ENCODE measurements at regions not wholly inside any gene's neighbourhood (a gene's known extent, or its start where the extent isn't known, plus 50 kb on each side); places are given as distances from the start of the nearest gene placed in this dataset.

DNA sequence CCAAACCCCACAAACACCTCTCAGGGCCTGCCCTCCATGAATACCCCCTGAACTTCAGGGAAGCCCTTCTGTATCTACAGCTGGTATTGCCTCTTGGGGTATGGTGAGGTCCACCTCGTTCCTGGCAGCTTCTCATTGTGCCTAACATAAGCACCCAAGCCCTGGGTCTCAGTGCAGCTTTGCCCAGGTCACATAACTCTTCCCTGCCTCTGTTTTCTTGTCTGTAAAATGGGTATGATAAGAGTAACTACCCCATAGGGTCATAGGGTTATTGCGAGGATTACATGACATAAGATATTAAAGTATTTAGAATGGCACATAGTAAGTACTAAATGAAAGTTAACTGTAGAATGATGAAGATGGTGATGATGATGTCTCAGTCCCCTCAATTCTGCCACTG, 190.0 kb upstream of the PWP1 start:
- Histone ChIP-seq H3K4me3 (no peak overlapping the region), H3K27me3 (ENCODE audit: insufficient read depth in 3 of 3, low read length in 2 of 3) (no peaks in the 10 kb centered on the region), H3K4me1 (no peaks in the 10 kb centered on the region), H3K36me3 (ENCODE audit: insufficient read depth in 1 of 2, low read depth in 1 of 2) (no peaks in the 10 kb centered on the region), H3K27ac (no peak overlapping the region), H3K9me3 (no peaks in the 10 kb centered on the region)
- 83 to 89% (median 86%) methylated on average over 2 of the region's 2 CpGs for WGBS, 3 donors
- intact Hi-C loops (cut with DNase I), result no loop called here
- TF ChIP-seq, protein P1, sequence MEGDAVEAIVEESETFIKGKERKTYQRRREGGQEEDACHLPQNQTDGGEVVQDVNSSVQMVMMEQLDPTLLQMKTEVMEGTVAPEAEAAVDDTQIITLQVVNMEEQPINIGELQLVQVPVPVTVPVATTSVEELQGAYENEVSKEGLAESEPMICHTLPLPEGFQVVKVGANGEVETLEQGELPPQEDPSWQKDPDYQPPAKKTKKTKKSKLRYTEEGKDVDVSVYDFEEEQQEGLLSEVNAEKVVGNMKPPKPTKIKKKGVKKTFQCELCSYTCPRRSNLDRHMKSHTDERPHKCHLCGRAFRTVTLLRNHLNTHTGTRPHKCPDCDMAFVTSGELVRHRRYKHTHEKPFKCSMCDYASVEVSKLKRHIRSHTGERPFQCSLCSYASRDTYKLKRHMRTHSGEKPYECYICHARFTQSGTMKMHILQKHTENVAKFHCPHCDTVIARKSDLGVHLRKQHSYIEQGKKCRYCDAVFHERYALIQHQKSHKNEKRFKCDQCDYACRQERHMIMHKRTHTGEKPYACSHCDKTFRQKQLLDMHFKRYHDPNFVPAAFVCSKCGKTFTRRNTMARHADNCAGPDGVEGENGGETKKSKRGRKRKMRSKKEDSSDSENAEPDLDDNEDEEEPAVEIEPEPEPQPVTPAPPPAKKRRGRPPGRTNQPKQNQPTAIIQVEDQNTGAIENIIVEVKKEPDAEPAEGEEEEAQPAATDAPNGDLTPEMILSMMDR (IDR thresholded peaks at IDR 0.05), result no peak
- ATAC-seq, result no peak
- DNase-seq, result no peak

DNA sequence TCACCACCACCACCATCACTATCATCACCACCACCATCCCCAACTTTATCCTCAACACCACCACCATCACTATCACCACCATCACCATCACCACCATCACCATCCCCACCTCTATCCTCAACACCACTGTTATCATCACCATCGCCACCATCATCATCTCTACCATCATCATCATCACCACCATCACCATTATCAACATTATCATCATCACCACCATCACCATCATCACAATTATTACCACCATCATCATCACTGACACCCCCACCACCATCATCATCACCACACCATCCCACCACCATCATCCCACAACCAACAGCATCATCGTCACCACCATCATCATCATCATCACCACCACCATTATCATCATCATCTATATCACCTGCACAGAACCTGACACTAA, 188.4 kb upstream of the PWP1 start:
- Histone ChIP-seq H3K9me3 (no peaks in the 10 kb centered on the region), H3K27ac (no peak overlapping the region), H3K27me3 (ENCODE audit: insufficient read depth in 3 of 3, low read length in 2 of 3) (no peaks in the 10 kb centered on the region), H3K4me1 (no peaks in the 10 kb centered on the region), H3K36me3 (ENCODE audit: insufficient read depth in 1 of 2, low read depth in 1 of 2) (no peaks in the 10 kb centered on the region), H3K4me3 (no peak overlapping the region)
- TF ChIP-seq, protein P1 (IDR thresholded peaks at IDR 0.05), result no peak
- WGBS, 3 donors, result 93 to 98% (median 95%) methylated on average over 2 of the region's 2 CpGs
- DNase-seq (no peak), ATAC-seq (no peak)
- intact Hi-C loops (cut with DNase I), result no loop called here

DNA sequence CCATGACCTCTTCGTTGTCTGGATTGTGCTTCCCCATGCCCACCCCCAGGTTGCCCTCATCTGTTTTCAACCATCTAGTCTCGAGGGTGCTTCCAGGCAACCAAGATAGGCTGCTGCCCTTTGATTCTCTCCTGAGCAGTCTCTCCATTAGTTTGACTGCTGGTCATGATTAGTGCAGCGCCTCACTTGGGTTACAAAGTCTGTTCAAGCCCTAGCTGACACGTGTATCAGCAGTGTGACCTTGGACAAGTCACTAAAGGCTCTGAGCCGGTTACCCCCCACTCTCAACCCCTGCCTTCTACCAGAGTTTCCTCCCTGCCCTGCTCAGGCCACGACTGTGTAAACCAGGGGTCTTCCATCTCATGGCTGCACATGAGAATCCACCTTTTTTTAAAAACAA, 185.3 kb upstream of the PWP1 start:
- intact Hi-C loops (cut with DNase I), result no loop called here
- no peaks in the 10 kb centered on the region for H3K4me1 ChIP-seq
- H3K27ac ChIP-seq, result no peak overlapping the region

DNA sequence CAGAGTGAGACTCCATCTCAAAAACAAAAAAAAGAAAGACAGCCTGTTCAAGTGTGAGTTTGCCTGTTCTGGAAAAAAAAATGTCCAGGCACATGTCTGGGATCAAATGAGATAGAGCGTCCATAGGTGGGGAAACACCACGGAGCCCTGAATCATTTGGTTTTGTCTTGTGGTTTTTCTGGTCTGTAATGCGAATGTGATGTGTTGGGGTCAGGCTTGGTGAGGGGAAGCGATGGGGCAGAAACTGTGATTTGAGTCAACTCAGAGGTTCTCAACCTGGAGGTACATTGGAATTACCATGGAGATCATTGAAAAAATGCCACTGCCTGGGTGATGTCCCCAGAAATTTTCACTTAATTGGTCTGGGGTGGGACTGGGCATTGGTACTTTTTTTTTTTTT, 183.9 kb upstream of the PWP1 start:
- ATAC-seq (no peak), DNase-seq (no peak)
- intact Hi-C loops (cut with DNase I), result no loop called here
- WGBS, 3 donors, result 89% methylated on average over 4 of the region's 4 CpGs
- peaks cover 4% of the 10 kb centered on the region for H3K9me3 ChIP-seq
- no peak overlapping the region for H3K4me3 ChIP-seq
- no peaks in the 10 kb centered on the region for H3K27me3 ChIP-seq (ENCODE audit: insufficient read depth in 3 of 3, low read length in 2 of 3)
- no peaks in the 10 kb centered on the region for H3K4me1 ChIP-seq
- TF ChIP-seq, protein P1 (IDR thresholded peaks at IDR 0.05), result no peak
- no peaks in the 10 kb centered on the region for H3K36me3 ChIP-seq (ENCODE audit: insufficient read depth in 1 of 2, low read depth in 1 of 2)
- no peak overlapping the region for H3K27ac ChIP-seq

More for the DNA sequence above, 185.3 kb upstream of the PWP1 start:
- DNase-seq (no peak), ATAC-seq (no peak)
- TF ChIP-seq, protein P1 (IDR thresholded peaks at IDR 0.05), result no peak
- Histone ChIP-seq H3K4me3 (no peak overlapping the region), H3K9me3 (no peaks in the 10 kb centered on the region), H3K27me3 (ENCODE audit: insufficient read depth in 3 of 3, low read length in 2 of 3) (no peaks in the 10 kb centered on the region), H3K36me3 (ENCODE audit: insufficient read depth in 1 of 2, low read depth in 1 of 2) (no peaks in the 10 kb centered on the region)
- WGBS, 3 donors, result 74 to 77% (median 75%) methylated on average over 6 of the region's 6 CpGs

DNA sequence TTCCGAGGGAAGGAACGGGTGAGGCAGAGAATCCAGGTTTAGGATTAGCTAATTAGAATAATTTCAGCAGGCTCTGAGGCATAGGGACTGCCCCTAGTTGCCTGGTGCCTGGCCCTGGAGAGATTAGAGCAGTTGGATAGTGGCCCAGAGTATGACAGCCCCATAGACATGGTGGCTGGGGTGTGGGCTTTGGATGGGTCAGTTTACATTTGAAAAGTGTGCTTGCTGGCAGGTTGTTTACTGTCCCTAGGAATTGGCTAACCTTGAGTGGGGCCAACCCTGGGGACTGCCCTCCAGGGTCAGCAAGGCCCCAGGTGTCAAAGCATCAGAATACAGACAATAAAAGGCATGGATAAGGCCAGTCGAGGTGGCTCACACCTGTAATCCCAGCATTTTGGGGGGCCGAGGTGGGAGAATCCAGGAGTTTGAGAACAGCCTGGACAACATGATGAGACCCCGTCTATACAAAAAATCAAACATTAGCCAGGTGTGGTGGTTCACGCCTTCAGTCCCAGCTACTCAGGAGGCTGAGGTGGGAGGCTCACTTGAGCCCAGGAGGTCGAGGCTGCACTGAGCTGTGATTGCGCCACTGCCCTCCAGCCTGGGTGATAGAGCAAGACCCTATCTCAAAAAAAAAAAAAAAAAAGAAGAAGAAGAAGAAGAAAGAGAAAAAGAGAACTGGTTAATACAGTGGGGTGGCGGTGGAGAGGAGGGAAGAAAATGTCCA, 182.3 kb upstream of the PWP1 start:
- intact Hi-C loops (cut with DNase I), result no loop called here
- TF ChIP-seq, protein P1 (IDR thresholded peaks at IDR 0.05), result no peak
- Histone ChIP-seq H3K27me3 (ENCODE audit: insufficient read depth in 3 of 3, low read length in 2 of 3) (no peaks in the 10 kb centered on the region), H3K36me3 (ENCODE audit: insufficient read depth in 1 of 2, low read depth in 1 of 2) (no peaks in the 10 kb centered on the region), H3K9me3 (peaks cover 4% of the 10 kb centered on the region), H3K4me3 (no peak overlapping the region), H3K27ac (no peak overlapping the region), H3K4me1 (no peaks in the 10 kb centered on the region)
- WGBS, 3 donors, result 81 to 86% (median 83%) methylated on average over 9 of the region's 9 CpGs
- DNase-seq (no peak), ATAC-seq (no peak)
